Naive thymus-derived CD8-positive, alpha-beta T cell (primary cell): ENCODE measurements at regions not wholly inside any gene's neighbourhood (a gene's known extent, or its start where the extent isn't known, plus 50 kb on each side); places are given as distances from the start of the nearest gene placed in this dataset.

Experiments
- ATAC-seq, 2 donors: fragments of 150-1000 bp; cut with Tn5 transposase in 1 of 2; sonication (Bioruptor Pico), chemical (Tn5 transposase) in 1 of 2; 1 replicate in 1 of 2; 2 replicates in 1 of 2; pipeline ENCODE4 v1.10.0; 2021; ENCODE audit warnings: mild to moderate bottlenecking in 2 of 2, moderate library complexity in 2 of 2
- POLR2A ChIA-PET: fragments of 350-600 bp; sonication (Branson Sonifier 250); formaldehyde crosslinking; loops from one replicate; lab custom pipeline; 2021; ENCODE audit warnings: antibody characterized with exemption; lab: Charles Lee
- DNase-seq, 10 donors: peaks; one replicate each; pipeline versions ENCODE4 v3.0.0 to v3.0.0-alpha.2; 2020 to 2022
- H3K27ac Mint-ChIP-seq, 10 donors: one replicate each; pipeline ENCODE4 v1.8.0; 2020 to 2022; ENCODE audit warnings: mild to moderate bottlenecking in 10 of 10, mixed read lengths in 10 of 10, moderate library complexity in 4 of 10, inconsistent platforms in 1 of 10
- H3K27me3 Mint-ChIP-seq, 5 donors: one replicate each; pipeline ENCODE4 v1.8.0; 2021 to 2022; ENCODE audit warnings: mixed read lengths in 5 of 5
- H3K36me3 Mint-ChIP-seq, 3 donors: one replicate each; pipeline ENCODE4 v1.8.0; 2020 to 2022; ENCODE audit warnings: mixed read lengths in 3 of 3, mild to moderate bottlenecking in 2 of 3, inconsistent platforms in 1 of 3
- H3K4me1 Mint-ChIP-seq, 4 donors: one replicate each; pipeline ENCODE4 v1.8.0; 2021 to 2022; ENCODE audit warnings: mixed read lengths in 4 of 4
- H3K4me3 Mint-ChIP-seq, 10 donors: one replicate each; pipeline ENCODE4 v1.8.0; 2020 to 2022; ENCODE audit warnings: mild to moderate bottlenecking in 10 of 10, mixed read lengths in 10 of 10, moderate library complexity in 6 of 10, inconsistent platforms in 1 of 10
- H3K9me3 Mint-ChIP-seq, 9 donors: one replicate each; pipeline ENCODE4 v1.8.0; 2020 to 2022; ENCODE audit warnings: mixed read lengths in 9 of 9, mild to moderate bottlenecking in 3 of 9, inconsistent platforms in 1 of 9, moderate library complexity in 1 of 9

DNA sequence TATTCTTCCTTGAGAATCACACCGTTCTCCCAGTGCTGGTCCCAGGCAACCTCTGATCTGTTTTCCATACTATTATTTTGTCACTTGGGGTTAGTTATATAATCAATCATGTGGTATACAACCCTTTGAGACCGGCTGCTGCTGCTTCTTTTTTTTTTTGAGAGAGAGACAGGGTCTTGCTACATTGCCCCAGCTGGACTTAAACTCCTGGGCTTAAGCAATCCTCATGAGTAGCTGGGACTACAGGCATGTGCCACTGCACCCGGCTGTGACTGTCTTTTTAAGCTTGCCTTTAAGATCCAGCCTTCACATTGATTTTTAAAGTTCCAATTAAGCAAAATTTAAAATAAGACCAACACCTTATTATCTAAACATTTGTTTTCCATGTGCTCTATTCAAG, 86.7 kb upstream of the EXOC1L start:
- H3K4me1 Mint-ChIP-seq, result no peaks in the 10 kb centered on the region
- H3K9me3 Mint-ChIP-seq, result no peaks in the 10 kb centered on the region
- ATAC-seq (no peak), DNase-seq (no peak)
- H3K27me3 Mint-ChIP-seq, result peaks cover 25 to 54% (median 27%) of the 10 kb centered on the region in 5 donors
- no peak overlapping the region for H3K4me3 Mint-ChIP-seq
- POLR2A ChIA-PET, result no interaction called here
- no peaks in the 10 kb centered on the region for H3K36me3 Mint-ChIP-seq
- no peak overlapping the region for H3K27ac Mint-ChIP-seq

GRCh38 chr4:55733932-55734331, 85.7 kb upstream of the EXOC1L start:
- H3K27me3 Mint-ChIP-seq, result peaks cover 27 to 63% (median 33%) of the 10 kb centered on the region in 5 donors
- H3K4me3 Mint-ChIP-seq, result no peak overlapping the region
- no peaks in the 10 kb centered on the region for H3K9me3 Mint-ChIP-seq
- POLR2A ChIA-PET, result no interaction called here
- ATAC-seq, result no peak
- H3K36me3 Mint-ChIP-seq, result no peaks in the 10 kb centered on the region
- DNase-seq, result no peak
- H3K4me1 Mint-ChIP-seq, result no peaks in the 10 kb centered on the region
- H3K27ac Mint-ChIP-seq, result no peak overlapping the region

GRCh38 chr4:55736605-55737183, 82.9 kb upstream of the EXOC1L start:
- POLR2A ChIA-PET, result no interaction called here
- no peaks in the 10 kb centered on the region for H3K36me3 Mint-ChIP-seq
- no peaks in the 10 kb centered on the region for H3K4me1 Mint-ChIP-seq
- ATAC-seq (no peak), DNase-seq (peak in 2 of 10 donors; percentile 1 to 4)
- peaks cover 27 to 58% (median 36%) of the 10 kb centered on the region in 5 donors for H3K27me3 Mint-ChIP-seq
- no peak overlapping the region for H3K4me3 Mint-ChIP-seq
- H3K9me3 Mint-ChIP-seq, result no peaks in the 10 kb centered on the region
- peak overlapping the region in 1 of 10 donors; percentile 5 for H3K27ac Mint-ChIP-seq

DNA sequence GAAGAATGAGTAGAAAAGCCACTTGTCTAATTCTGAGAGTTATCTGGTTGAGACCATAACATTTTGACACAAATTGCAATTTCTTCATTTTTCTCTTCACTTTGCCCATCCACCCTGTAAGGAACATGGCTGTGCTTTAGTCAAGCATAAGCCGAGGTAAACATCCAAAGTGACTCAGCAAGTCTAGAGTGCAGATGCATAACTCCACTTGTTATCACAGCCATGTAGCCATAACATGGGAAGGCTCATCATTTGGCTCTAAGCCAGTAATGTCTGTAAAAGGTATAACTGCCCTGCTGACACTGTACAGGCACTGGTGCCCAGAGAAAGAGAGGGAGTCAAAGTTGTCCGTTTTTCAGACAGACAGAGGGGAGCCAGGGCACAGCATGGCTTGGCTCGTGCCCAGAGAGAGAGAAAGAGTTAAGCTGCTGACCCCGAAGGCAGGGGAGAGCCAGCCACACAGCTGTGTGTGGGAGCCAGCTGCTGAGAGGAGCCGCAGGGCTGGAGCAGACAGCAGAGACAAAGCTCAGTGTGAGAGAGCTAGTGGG, 76.9 kb upstream of the EXOC1L start:
- Mint-ChIP-seq H3K9me3 (no peaks in the 10 kb centered on the region), H3K27me3 (peaks cover 4 to 32% (median 22%) of the 10 kb centered on the region in 5 donors), H3K4me1 (no peaks in the 10 kb centered on the region), H3K36me3 (no peaks in the 10 kb centered on the region), H3K4me3 (no peak overlapping the region), H3K27ac (no peak overlapping the region)
- POLR2A ChIA-PET, result no interaction called here
- no peak for ATAC-seq
- DNase-seq, result no peak

DNA sequence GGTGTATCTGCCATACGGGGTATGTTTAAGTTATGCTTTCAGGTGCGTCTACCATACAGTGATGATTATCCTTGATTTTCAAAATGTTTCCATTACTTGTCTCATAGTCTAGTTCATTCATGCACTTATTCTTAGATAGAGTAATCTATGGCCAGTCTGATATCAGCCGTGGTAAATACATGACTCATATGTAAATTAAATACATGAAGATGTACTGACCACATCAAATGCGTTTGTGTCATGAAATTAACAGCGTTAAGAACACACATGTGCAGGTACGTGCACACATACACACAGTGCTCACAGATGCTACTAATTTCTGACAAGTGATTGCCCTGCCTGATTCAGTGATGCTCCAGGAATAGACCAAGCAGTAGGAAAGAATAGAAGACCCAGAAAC, 75.2 kb upstream of the EXOC1L start:
- POLR2A ChIA-PET, result no interaction called here
- peaks cover 11 to 35% (median 23%) of the 10 kb centered on the region in 5 donors for H3K27me3 Mint-ChIP-seq
- ATAC-seq, result no peak
- H3K4me3 Mint-ChIP-seq, result no peak overlapping the region
- DNase-seq, result no peak
- H3K9me3 Mint-ChIP-seq, result no peaks in the 10 kb centered on the region
- H3K4me1 Mint-ChIP-seq, result peaks cover 0 to 5% (median 0%) of the 10 kb centered on the region in 4 donors
- no peak overlapping the region for H3K27ac Mint-ChIP-seq
- no peaks in the 10 kb centered on the region for H3K36me3 Mint-ChIP-seq

DNA sequence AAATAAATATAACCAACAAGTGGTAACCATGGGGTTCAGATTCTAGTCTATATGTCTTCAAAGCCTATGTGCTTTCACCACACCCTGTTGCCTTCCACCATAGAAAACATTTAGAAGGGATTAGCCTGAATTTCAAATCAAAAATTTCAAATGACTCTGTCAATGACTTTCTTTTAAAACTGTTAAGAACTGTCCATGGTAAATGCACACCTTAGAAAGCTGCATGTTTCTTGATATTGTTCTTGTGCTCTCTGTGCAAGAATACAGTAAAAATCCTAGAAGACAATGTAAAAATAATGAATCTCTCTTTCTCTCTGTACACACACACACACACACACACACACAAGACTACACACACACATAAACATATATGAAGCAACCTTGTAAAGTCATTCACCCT, 74.6 kb upstream of the EXOC1L start:
- Mint-ChIP-seq H3K4me1 (peaks cover 0 to 5% (median 0%) of the 10 kb centered on the region in 4 donors), H3K9me3 (no peaks in the 10 kb centered on the region), H3K27me3 (peaks cover 6 to 31% (median 19%) of the 10 kb centered on the region in 5 donors), H3K27ac (no peak overlapping the region), H3K36me3 (no peaks in the 10 kb centered on the region), H3K4me3 (no peak overlapping the region)
- ATAC-seq, result no peak
- POLR2A ChIA-PET, result no interaction called here
- no peak for DNase-seq

GRCh38 chr4:55747793-55748192, 71.8 kb upstream of the EXOC1L start:
- H3K4me1 Mint-ChIP-seq, result peaks cover 0 to 5% (median 0%) of the 10 kb centered on the region in 4 donors
- peaks cover 6 to 31% (median 19%) of the 10 kb centered on the region in 5 donors for H3K27me3 Mint-ChIP-seq

DNA sequence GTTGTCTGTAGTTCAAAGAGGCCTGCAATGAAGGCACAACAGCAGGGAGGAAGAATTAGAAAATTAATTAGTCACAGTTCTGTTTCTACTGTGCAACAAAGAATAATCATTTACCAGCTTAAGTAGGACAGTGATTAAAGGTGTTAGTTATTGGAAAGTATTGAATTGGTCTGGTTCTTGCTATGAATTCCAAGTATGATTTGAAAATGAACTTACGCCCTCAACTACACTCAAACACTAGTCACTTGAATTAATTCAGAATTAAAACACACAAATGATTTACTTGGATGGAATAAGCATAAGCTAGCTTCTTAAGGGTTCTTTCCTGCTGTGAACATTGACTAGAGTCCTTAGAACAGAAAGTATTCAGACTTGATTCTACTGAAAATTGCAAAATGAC, 69.9 kb upstream of the EXOC1L start:
- POLR2A ChIA-PET, result no interaction called here
- no peak for DNase-seq
- Mint-ChIP-seq H3K9me3 (no peaks in the 10 kb centered on the region), H3K36me3 (no peaks in the 10 kb centered on the region), H3K4me1 (peaks cover 0 to 5% (median 0%) of the 10 kb centered on the region in 4 donors), H3K27me3 (peaks cover 6 to 31% (median 19%) of the 10 kb centered on the region in 5 donors), H3K4me3 (no peak overlapping the region), H3K27ac (no peak overlapping the region)
- ATAC-seq, result no peak

More at GRCh38 chr4:55747793-55748192, 71.8 kb upstream of the EXOC1L start:
- Mint-ChIP-seq H3K27ac (no peak overlapping the region), H3K36me3 (no peaks in the 10 kb centered on the region), H3K9me3 (no peaks in the 10 kb centered on the region), H3K4me3 (no peak overlapping the region)
- no peak for DNase-seq
- no peak for ATAC-seq
- POLR2A ChIA-PET, result no interaction called here

DNA sequence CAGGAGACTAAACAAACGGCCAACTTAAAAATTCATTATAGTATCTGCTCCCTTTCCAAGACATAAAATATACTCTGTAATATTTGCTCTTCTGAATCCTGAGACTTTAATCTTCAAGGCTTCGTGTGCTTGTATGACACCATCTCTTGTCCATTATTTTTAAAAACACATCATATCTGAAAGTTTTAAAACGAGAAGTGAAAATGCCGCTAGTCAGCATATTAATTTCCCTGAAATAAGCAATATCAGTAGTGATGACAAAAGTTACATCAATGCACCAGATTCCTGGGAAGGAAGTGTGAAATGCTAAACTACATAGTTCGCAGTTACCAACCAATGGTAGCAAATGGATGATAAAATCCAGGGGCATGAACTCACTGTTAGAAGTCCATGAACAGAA, 66.8 kb upstream of the EXOC1L start:
- Mint-ChIP-seq H3K9me3 (no peaks in the 10 kb centered on the region), H3K36me3 (no peaks in the 10 kb centered on the region), H3K4me1 (peaks cover 0 to 5% (median 0%) of the 10 kb centered on the region in 4 donors), H3K27me3 (peaks cover 4 to 17% (median 13%) of the 10 kb centered on the region in 5 donors), H3K4me3 (no peak overlapping the region), H3K27ac (no peak overlapping the region)
- no peak for DNase-seq
- no peak for ATAC-seq
- POLR2A ChIA-PET, result no interaction called here

- no peak for ATAC-seq
- POLR2A ChIA-PET, result no interaction called here
- no peak overlapping the region for H3K27ac Mint-ChIP-seq
- H3K4me1 Mint-ChIP-seq, result no peaks in the 10 kb centered on the region
- peaks cover 0 to 6% (median 2%) of the 10 kb centered on the region in 5 donors for H3K27me3 Mint-ChIP-seq
- H3K36me3 Mint-ChIP-seq, result no peaks in the 10 kb centered on the region
- no peaks in the 10 kb centered on the region for H3K9me3 Mint-ChIP-seq
- H3K4me3 Mint-ChIP-seq, result no peak overlapping the region
- no peak for DNase-seq
These were observed 65.7 kb upstream of the EXOC1L start for GRCh38 chr4:55753856-55754255.

DNA sequence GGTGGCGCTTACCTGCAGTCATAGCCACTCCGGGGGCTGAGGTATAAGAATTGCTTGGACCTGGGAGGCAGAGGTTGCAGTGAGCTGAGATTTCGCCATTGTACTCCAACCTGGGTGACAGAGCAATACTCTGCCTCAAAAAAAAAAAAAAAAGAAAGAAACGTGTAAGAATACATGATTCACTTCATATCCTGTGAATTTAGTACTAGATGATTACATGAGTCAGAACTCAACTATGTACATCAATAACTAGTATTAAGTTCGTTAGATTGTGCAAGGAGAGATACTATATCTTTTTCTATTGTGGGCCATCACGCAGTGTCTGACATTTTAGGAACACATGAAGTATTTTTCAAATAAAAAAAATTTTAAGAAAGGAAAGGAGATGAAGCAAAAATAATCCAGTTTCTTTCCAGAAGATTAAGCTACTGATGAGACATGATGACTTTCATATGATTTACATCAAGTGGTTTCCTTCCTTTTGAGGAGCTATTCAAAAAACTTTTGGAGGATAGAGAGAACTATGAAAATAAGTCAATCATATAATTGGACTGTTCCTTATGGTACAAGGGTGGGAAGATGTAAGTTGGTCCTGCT, 64.7 kb upstream of the EXOC1L start:
- DNase-seq (no peak), ATAC-seq (no peak)
- no peak overlapping the region for H3K27ac Mint-ChIP-seq
- POLR2A ChIA-PET, result no interaction called here
- H3K36me3 Mint-ChIP-seq, result no peaks in the 10 kb centered on the region
- H3K27me3 Mint-ChIP-seq, result peaks cover 0 to 3% (median 0%) of the 10 kb centered on the region in 5 donors
- no peak overlapping the region for H3K4me3 Mint-ChIP-seq
- no peaks in the 10 kb centered on the region for H3K9me3 Mint-ChIP-seq
- no peaks in the 10 kb centered on the region for H3K4me1 Mint-ChIP-seq

DNA sequence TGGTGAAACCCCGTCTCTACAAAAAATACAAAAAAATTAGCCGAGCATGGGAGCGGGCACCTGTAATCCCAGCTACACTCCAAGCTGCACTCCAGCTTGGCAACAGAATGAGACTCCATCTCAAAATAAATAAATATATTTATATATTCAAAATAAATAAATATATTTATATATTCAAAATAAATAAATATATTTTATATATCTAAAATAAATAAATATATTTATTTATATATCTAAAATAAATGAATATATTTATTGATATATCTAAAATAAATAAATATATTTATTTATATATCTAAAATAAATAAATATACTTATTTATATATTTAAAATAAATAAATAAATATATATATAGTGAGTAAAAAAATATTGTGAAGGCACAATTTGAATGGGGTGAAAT, 63.4 kb upstream of the EXOC1L start:
- no peak overlapping the region for H3K27ac Mint-ChIP-seq
- no peaks in the 10 kb centered on the region for H3K36me3 Mint-ChIP-seq
- no peaks in the 10 kb centered on the region for H3K9me3 Mint-ChIP-seq
- DNase-seq, result no peak
- H3K4me3 Mint-ChIP-seq, result no peak overlapping the region
- H3K4me1 Mint-ChIP-seq, result no peaks in the 10 kb centered on the region
- ATAC-seq, result no peak
- POLR2A ChIA-PET, result no interaction called here
- peaks cover 0 to 3% (median 0%) of the 10 kb centered on the region in 5 donors for H3K27me3 Mint-ChIP-seq

GRCh38 chr4:55757356-55757952, 62.1 kb upstream of the EXOC1L start:
- no peaks in the 10 kb centered on the region for H3K27me3 Mint-ChIP-seq
- DNase-seq, result no peak
- POLR2A ChIA-PET, result no interaction called here
- H3K27ac Mint-ChIP-seq, result no peak overlapping the region
- H3K4me1 Mint-ChIP-seq, result no peaks in the 10 kb centered on the region
- no peaks in the 10 kb centered on the region for H3K9me3 Mint-ChIP-seq
- ATAC-seq, result no peak
- no peaks in the 10 kb centered on the region for H3K36me3 Mint-ChIP-seq
- H3K4me3 Mint-ChIP-seq, result no peak overlapping the region
